ENCODE measurements at regions not wholly inside any gene's neighbourhood (a gene's known extent, or its start where the extent isn't known, plus 50 kb on each side); places are given as distances from the start of the nearest gene placed in this dataset.

DNA sequence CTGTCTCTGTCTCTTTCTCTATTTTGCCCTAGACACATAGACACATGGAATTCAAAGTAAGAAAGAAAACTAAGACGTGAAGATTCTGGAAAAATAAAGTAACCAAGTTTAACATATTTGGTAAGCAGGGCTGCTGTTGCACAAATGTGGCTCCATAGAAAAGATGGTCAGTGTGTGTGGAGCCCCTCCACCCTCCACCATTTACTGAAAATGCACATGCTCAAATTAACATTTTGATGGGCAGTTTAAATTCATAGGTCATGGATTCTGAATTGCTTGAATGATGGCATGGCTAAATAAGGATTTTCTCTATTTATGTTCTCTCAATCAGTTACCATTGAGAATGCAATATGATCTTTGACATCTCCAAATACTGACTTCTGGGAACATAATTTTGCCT, 165.5 kb upstream of the CHRM2 start:
- no peak for DNase-seq (ENCODE audit: low spot score)
- H3K27ac ChIP-seq, result no peak overlapping the region
- 74% methylated on average over 1 of the region's 1 CpG for WGBS
- intact Hi-C loops (cut with DNase I), result no loop called here
- no peak overlapping the region for H3K4me3 ChIP-seq
- no peaks in the 10 kb centered on the region for H3K4me1 ChIP-seq (replicated peaks)
- H3K36me3 ChIP-seq, result no peaks in the 10 kb centered on the region
- H3K9me3 ChIP-seq, result no peaks in the 10 kb centered on the region
- no peaks in the 10 kb centered on the region for H3K27me3 ChIP-seq (replicated peaks; ENCODE audit: insufficient read depth)
- TF ChIP-seq POLR2A (IDR thresholded peaks at IDR 0.05) (no peak), POLR2AphosphoS5 (IDR thresholded peaks at IDR 0.05) (no peak)
- TF ChIP-seq, protein P1, sequence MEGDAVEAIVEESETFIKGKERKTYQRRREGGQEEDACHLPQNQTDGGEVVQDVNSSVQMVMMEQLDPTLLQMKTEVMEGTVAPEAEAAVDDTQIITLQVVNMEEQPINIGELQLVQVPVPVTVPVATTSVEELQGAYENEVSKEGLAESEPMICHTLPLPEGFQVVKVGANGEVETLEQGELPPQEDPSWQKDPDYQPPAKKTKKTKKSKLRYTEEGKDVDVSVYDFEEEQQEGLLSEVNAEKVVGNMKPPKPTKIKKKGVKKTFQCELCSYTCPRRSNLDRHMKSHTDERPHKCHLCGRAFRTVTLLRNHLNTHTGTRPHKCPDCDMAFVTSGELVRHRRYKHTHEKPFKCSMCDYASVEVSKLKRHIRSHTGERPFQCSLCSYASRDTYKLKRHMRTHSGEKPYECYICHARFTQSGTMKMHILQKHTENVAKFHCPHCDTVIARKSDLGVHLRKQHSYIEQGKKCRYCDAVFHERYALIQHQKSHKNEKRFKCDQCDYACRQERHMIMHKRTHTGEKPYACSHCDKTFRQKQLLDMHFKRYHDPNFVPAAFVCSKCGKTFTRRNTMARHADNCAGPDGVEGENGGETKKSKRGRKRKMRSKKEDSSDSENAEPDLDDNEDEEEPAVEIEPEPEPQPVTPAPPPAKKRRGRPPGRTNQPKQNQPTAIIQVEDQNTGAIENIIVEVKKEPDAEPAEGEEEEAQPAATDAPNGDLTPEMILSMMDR (IDR thresholded peaks at IDR 0.05), result no peak

DNA sequence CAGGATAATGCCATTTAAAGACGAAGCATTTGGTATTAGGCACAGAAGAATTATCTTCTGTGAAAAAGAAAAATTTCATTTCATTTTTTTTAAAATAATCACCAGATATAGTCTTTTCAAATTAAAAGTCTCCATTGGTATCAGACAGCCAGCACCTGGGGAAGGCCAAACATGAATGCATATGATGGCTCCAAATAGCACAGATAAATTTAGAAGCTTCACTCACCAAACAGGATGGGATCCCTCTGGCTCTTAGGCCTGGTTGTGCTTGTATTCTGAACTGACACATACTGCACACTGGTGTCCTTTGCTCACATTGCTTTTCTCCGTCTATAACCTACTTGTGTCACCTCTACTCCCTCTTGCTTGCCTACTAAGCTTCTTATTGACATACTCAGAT, 169.5 kb upstream of the CHRM2 start:
- Histone ChIP-seq H3K4me3 (no peak overlapping the region), H3K36me3 (no peaks in the 10 kb centered on the region), H3K4me1 (replicated peaks) (no peaks in the 10 kb centered on the region), H3K9me3 (no peaks in the 10 kb centered on the region), H3K27ac (no peak overlapping the region), H3K27me3 (replicated peaks; ENCODE audit: insufficient read depth) (no peaks in the 10 kb centered on the region)
- DNase-seq (ENCODE audit: low spot score), result no peak
- intact Hi-C loops (cut with DNase I), result no loop called here
- WGBS, result 87% methylated on average over 2 of the region's 2 CpGs
- TF ChIP-seq, protein P1 (IDR thresholded peaks at IDR 0.05), result no peak
- TF ChIP-seq POLR2AphosphoS5 (IDR thresholded peaks at IDR 0.05) (no peak), POLR2A (IDR thresholded peaks at IDR 0.05) (no peak)

DNA sequence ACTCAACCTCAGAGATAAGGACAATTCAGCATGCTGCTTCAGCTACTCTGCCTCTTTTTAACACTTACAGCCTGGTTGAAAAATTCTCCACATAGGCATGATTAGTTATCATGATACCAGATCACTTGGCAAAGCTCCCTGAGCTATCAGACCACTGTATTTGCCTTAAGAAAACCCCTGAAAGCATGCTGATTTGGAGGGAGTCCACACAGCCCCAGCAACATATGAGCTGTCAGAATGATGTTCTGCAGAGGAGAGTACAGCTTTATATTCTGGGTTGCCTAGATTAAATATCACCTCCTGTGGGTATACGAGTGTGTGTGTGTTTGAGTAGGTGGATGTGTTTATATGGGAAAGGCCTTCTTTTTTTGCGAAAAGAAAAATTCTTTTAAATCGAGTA, 170.2 kb upstream of the CHRM2 start:
- Histone ChIP-seq H3K27me3 (replicated peaks; ENCODE audit: insufficient read depth) (no peaks in the 10 kb centered on the region), H3K9me3 (no peaks in the 10 kb centered on the region), H3K27ac (no peak overlapping the region), H3K4me3 (no peak overlapping the region), H3K36me3 (no peaks in the 10 kb centered on the region), H3K4me1 (replicated peaks) (no peaks in the 10 kb centered on the region)
- DNase-seq (ENCODE audit: low spot score), result no peak
- intact Hi-C loops (cut with DNase I), result no loop called here
- 59% methylated on average over 3 of the region's 3 CpGs for WGBS
- TF ChIP-seq, protein P1 (IDR thresholded peaks at IDR 0.05), result no peak
- TF ChIP-seq POLR2A (IDR thresholded peaks at IDR 0.05) (no peak), POLR2AphosphoS5 (IDR thresholded peaks at IDR 0.05) (no peak)

DNA sequence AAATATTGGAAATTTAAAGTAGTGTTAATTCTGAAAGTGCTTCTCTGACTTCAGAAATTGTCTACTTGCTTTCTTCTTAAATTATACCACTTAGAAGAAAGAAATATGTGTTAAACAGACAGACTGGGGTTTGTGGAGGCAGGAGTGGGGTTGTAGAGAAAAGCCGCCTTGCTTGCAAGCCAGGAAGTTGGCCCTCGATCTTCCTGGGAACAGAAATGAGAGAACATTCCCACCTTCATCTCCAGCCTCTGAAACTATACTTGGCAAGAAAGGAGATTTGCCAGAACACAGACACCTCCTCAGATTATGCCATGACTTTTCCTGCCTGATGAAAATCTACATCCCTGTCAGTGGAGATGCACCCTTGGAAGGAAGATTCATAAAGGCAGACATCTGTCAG, 171.2 kb upstream of the CHRM2 start:
- no peaks in the 10 kb centered on the region for H3K27me3 ChIP-seq (replicated peaks; ENCODE audit: insufficient read depth)
- 87% methylated on average over 2 of the region's 2 CpGs for WGBS

More for the DNA sequence above, 171.2 kb upstream of the CHRM2 start:
- TF ChIP-seq POLR2A (IDR thresholded peaks at IDR 0.05) (no peak), POLR2AphosphoS5 (IDR thresholded peaks at IDR 0.05) (no peak)
- TF ChIP-seq, protein P1 (IDR thresholded peaks at IDR 0.05), result no peak
- intact Hi-C loops (cut with DNase I), result no loop called here
- Histone ChIP-seq H3K4me1 (replicated peaks) (no peaks in the 10 kb centered on the region), H3K36me3 (no peaks in the 10 kb centered on the region), H3K9me3 (no peaks in the 10 kb centered on the region), H3K27ac (no peak overlapping the region), H3K4me3 (no peak overlapping the region)
- no peak for DNase-seq (ENCODE audit: low spot score)

All from prostate gland (tissue), 2 donors.